Stimulated activated CD8-positive, alpha-beta memory T cell treated with anti-CD3 and anti-CD28 coated beads, Interleukin-12 subunit alpha, Interleukin-12 subunit beta, amount 100 ng/mL, for 24 hours (primary cell): ENCODE measurements at regions not wholly inside any gene's neighbourhood (a gene's known extent, or its start where the extent isn't known, plus 50 kb on each side); places are given as distances from the start of the nearest gene placed in this dataset.
"Not testable (repeated sequence)": the region's sequence is repeated elsewhere in the genome, so short reads cannot be mapped to it uniquely, and the experiment has no call there.

Source experiments
- DNase-seq: peaks from one replicate; pipeline ENCODE4 v3.0.0-alpha.2; 2020; ENCODE audit errors: extremely low read depth

DNA sequence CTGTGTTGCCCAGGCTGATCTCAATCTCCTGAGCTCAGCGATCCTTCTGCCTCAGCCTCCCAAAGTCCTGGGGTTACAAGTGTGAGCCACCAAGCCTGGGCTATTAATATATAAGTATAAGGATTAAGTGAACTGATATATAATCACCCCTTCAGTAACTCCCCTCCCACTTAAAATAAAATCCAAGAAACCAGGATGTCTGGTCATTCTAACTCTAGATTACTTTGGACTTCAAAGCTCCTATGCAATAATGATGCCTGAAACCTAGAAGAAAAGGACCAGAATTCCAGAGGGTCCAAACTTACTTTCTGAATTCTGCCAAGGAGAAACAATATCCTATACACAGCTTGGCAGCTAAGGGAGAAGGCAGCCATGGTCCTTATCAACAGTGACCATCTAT lies 206.8 kb upstream of the ZNF217 start:
- DNase-seq = no peak

DNA sequence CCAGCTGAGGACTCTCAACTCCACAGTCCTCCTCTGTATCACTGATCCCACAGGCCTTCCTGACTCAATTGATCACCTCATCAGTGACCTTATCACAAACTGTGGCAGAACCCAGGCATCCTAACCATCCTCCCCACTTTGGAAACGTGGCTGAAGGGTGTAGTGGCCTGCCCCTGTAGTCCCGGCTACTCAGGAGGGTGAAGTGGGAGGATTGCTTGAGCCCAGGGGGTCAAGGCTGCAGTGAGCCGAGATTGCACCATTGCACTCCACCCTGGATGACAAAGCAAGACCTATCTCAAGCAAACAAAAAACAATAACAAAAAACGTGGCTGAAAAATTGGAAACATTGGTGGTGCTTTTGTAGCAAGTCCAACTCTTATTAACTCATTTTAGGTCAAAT lies 203.4 kb upstream of the ZNF217 start:
- no peak for DNase-seq

DNA sequence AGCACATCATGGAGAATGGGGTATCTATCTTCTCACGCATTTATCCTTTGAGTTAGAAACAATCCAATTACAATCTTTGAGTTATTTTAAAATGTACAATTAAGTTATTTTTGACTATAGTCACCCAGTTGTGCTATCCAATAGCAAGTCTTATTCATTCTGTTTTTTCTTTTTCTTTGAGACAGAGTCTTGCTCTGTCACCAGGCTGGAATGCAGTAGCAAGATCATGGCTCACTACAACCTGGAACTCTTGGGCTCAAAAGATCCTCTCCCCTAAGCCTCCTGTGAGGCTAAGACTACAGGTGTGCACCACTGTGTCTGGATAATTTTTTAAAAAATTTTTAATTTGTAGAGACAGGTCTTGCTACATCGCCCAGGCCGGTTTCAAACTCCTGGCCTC lies 201.5 kb upstream of the ZNF217 start:
- no peak for DNase-seq

DNA sequence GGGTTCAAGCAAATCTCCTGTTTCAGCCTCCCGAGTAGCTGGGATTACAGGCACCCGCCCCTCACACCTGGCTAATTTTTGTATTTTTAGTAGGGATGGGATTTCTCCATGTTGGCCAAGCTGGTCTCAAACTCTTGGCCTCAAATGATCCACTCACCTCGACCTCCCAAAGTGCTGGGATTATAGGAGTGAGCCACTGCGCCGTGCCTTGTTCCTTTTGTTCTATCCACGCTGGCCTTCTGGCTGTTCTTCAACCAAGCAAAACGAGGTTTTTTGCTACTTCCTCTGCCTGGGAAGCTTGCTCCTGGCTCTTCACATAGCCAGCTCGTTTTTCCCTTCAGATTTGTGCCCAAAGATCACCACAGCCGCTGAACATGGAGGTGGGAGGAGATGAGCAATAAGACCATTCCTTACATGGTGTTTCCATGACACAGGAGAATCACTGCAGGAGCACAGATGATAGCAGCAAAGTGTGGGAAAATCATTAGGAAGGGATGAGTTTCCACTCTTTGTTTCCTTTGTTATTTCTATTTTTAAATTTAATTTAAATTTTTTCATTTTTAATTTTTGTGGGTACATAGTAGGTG lies 201.0 kb upstream of the ZNF217 start:
- DNase-seq = no peak

DNA sequence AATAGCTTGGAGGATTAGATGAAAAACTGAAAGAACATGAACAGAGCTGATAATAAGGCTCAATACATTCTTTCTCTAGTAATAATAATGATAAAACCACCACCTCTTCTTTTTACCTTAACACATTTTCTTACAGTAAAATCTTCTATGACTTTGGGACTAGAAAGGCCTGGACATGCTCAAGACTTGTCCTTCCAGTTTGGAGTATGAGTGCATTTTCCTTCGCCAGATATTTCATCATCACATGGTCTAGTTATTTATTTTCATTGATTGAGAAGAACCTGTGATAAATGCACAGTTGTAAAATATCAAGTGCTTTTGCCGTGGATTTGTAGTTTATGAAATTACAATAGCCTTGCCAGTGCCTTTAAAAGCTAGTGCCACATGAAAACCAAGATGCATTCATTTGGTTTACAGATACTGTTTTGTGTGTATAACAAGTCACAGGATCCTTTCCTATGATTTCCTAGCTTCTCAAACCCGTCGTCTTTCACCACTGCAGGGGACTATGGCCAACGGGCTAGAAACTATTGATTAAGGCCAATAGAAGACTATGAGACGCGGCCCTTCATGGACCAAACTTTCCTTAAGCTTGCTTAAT lies 200.2 kb upstream of the ZNF217 start:
- no peak for DNase-seq

DNA sequence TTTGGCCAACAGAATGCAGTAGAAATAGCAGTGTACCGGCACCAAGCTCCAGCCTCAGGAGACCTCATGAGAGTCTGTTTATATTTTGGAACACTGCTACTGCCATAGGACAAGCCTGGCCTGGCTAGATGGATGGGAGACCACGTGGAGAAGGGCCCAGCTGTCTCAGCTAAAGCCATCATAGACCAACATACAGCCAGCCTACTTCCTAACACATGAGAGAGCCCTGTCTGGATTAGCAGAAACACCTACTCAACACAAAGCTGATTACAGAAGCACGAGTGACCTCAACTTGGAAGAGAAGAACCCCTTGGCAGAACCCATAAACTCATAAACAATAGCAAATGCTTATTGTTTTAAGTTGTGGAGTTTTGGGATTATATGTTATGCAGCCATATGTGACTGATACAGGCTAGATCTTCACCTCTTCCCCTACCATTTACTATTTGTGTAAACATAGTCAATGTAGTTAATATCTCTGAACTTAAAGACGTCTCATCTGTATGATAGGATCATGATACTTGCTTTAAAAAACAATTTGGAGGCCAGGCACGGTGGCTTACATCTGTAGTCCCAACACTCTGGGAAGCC lies 199.4 kb upstream of the ZNF217 start:
- DNase-seq = no peak

DNA sequence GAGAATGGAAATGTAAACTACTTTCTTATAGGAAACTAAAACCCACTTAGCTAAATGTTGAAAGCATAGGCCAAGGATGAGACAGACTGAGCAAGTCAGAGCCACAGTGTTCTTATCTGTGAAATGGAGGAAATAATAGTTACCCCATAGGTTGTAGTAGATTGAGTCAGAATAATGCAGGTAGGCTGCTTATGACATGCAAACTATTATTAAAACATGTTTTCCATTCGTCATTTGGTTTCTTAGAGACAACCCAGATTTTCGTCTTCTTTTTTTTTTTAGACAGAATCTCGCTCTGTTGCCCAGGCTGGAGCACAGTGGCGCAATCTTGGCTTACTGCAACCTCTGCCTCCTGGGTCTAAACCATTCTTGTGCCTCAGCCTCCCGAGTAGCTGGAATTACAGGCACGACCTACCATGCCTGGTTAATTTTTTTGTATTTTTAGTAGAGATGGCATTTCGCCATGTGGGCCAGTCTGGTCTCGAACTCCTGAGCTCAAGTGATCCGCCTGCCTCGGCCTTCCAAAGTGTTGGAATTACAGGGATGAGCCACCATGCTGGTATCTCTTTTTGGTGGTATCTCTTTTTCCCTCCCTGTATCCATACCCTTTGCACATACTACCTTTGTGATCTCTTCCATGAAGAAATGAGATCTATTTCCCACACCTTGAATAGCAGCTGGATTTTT lies 196.5 kb upstream of the ZNF217 start:
- DNase-seq = no peak

DNA sequence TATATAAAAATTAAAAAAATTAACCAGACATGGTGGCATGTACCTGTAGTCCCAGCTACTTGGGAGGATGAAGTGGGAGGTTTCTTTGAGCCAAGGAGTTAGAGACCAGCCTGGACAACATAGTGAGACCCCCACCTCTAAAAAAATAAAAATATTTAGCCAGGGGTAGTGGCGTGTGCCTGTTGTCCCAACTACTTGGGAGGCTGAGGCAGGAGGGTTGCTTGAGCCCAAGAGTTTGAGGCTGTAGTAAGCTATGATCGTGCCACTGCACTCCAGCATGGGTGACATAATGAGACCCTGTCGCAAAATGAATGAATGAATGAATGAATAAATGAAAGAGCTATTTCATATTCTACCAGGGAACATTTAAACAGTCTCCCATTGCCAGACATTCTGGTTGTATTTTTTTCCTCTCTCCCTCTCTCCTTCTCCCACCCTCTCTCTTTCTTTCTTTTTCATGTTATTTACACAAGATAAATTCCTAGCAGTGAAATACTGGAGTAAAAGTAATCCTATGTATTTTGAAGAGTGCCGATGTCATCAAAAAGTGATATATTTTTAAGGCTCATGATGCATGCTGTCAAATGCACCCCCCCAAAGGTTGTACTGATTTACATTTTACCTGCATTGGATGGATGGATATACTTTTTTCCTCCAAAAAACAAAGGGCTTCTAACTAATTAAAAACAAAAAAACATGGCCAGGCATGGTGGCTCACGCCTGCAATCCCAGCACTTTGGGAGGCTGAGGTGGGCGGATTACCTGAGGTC lies 194.8 kb upstream of the ZNF217 start:
- DNase-seq = no peak

DNA sequence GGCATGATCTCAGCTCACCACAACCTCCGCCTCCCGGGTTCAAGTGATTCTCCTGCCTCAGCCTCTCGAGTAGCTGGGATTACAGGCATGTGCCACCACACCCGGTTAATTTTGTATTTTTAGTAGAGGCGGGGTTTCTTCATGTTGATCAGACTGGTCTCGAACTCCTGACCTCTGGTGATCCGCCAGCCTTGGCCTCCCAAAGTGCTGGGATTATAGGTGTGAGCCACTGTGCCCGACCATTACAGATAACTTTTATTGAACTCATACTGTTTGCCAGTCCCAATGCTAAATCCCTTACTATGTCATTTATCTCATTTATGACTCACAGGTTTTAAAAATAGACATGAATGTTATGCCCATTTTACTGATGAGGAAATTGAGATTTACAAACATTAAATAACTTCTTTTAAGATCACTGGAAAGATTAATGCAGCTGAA lies 193.9 kb upstream of the ZNF217 start:
- not testable (repeated sequence) for DNase-seq

DNA sequence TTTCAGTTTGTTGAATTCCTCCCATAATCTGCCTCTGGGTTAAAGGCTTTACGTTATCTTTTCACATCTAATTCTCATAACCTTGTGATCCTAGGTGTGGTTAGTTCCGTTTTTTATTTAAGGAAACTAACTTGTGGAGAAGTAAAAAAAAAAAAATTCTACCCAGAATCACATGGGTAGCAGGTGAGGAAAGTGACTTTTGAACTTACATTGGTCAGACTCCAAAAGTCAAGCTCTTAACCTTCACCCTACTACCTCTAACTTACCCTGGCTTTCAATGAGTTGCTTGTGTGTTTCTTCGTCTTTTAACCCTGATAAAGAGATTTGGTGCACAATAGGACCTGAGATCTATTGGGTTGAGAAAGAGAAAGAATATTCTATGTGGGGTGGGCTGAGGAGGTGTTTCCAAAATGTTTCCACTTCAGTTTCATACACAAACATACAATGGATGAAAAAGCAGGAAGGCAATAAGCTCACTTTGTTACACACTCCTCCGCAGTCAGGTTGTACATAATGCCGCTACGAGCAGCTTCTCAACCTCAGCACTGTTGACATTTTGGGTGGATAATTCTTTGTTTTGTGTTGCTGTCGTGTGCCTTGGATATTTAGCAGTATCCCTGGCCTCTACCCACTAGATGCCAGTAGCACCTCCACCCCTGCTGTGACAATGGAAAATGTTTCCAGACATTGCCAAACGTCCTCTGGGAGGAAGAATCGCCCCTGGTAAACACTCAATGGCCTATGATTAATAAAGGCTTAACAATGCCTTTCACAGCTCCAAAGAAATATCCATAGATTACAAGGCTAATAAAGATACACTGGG lies 193.0 kb upstream of the ZNF217 start:
- no peak for DNase-seq

DNA sequence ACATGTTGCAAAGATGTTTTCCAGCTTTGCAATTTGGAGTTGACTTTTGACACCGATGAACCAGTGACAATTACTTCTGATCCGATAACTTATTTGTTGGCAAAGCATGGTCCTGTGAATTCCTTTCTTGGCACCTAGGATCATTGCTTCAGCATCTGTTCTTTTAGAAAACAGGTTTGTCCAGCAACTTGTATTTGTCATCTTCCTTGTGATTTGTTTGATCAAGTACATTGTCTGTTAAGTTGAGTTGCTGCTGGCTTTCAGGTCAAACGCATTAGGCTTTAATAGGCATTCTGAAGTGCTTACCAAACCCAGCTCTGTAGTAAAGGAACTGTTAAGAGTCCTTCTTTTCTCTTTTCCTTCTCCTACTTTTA lies 192.4 kb upstream of the ZNF217 start:
- no peak for DNase-seq

DNA sequence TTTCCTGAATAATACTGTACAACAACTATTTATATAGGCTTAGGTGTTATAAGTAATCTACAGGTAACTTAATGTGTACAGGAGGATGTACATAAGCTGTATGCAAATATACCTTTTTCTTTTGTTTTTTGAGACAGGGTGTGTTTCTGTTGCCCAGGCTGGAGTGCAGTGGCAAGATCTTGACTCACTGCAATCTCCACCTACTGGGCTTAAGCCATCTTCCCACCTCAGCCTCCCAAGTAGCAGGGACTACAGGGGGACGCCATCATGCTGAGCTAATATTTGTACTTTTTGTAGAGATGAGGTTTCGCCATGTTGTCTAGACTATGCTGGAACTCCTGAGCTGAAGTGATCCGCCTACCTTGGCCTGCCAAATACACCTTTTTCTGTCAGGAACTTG lies 191.7 kb upstream of the ZNF217 start:
- no peak for DNase-seq

DNA sequence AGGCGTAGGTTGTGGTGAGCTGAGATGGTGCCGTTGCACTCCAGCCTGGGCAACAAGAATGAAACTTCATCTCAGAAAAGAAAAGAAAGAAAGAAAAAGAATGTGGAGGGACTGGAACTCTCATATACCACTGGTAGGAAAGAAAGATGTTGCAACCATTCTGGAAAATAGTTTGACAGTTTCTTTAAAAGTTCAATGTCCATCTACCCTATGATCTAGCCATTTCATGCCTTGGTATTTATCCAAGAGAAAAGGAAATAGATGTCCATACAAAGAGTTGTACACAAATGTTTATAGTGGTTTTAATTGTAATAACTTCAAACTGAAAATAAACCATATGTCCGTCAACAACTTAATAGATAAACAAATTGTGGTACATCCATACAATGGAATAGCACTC lies 190.1 kb upstream of the ZNF217 start:
- DNase-seq = no peak

DNA sequence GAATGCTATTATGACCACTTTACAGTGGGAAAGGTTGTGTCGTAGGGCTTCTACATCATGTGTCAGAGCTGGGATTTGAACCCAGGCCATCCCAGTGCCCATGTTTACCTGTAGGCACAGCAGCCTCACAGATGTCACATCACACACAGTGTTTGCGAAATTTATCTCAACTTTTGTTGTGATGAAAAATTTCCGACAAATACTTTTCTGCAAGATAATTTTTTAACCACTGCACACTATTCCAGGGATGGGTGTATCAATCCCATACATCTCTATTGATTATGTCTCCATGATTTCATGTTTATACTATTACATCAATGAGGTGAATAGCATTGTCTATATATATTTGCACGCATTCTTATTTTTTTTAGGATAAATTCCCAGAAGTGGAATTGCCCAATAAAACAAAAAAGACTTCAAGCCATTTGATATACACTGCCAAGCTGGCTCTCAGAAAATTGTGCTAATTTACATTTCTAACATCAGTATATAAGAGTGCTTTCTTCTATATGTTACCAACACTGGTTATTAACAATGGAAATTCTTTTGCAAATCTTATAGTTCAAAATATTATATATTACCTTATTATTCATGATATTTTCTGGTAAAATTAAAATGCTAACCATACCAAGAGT lies 189.1 kb upstream of the ZNF217 start:
- no peak for DNase-seq

DNA sequence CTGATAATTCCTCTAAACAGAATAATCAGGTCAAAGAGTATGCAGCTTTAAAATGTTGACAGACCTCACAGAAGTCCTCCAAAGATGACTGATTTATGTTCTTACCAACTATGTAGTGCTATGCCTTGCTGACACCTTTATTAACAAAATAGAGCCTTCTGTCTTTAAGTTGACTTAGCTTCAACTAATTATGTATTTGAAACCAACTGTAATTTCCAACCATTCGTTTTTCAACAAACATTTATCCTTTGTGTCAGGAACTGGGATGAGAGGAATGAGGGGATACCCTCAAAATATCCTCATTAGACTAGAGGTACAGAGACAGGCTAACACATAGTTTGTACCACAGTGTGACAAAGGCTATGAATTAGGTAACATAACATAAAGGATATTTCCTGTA lies 186.2 kb upstream of the ZNF217 start:
- DNase-seq = no peak

DNA sequence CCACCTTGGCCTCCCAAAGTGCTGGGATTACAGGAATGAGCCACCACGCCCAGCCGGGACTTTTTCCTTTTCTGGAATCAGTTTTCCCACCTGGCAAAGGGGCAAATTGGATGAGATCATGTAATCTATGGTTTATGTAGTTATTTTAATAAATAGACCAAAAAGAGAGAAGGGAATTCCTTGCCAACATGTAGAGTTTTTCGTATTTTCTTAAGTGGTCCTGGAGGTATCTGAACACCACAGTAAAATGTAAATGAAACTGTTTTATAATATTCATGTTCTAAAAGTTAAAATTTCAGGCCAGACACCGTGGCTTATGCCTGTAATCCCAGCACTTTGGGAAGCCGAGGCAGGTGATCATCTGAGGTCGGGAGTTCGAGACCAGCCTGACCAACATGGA lies 185.1 kb upstream of the ZNF217 start:
- DNase-seq = no peak

DNA sequence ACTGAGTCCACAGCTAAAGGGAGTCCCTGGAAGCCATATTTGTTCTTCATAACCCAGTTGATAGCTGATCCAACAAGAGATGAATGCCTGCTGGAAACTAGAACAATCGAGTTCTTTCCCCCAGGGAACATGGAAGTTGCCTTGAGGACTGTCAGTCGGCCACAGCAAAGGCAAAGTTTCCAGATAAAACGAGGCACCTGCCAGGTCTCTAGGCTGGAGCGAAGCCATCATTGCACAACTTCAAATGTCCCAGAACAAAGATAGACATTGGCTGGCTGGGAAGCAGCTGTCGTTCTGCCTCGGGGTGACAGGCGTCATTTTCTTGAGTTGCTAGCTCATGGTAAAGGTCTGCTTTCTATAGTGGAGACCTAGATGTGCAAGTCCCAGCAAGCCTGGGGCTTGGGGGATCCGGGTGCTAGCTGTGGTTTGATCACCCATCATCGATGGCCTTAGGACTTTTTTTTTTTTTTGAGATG lies 184.4 kb upstream of the ZNF217 start:
- DNase-seq = no peak

DNA sequence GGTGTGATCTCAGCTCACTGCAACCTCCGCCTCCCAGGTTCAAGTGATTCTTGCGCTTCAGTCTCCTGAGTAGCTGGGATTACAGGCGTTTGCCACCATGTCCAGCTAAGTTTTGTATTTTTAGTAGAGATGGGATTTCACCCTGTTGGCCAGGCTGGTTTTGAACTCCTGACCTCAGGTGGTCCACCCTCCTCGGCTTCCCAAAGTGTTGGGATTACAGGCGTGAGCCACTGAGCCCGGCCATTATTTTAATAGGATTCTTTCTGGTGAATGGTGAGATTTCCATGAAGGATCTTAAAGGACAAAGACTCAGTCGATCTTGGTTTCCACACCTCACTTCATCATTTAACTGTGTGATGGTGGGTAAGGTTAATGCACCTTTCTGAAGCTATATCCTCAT lies 183.8 kb upstream of the ZNF217 start:
- not testable (repeated sequence) for DNase-seq

DNA sequence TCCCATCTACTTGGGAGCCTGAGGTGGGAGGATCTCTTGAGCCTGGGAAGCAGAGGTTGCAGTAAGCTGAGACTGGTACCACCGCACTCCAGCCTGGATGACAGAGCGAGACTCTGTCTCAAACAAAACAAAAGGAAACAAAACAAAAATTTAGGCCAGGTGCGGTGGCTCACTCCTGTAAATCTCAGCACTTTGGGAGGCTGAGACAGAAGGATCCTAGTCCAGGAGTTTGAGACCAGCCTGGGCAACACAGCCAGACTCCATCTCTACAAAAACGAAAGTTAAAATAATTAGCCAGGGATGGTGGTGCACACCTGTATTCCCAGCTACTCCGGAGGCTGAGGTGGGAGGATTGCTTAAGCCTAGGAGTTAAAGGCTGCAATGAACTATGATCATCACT lies 183.2 kb upstream of the ZNF217 start:
- DNase-seq = no peak

DNA sequence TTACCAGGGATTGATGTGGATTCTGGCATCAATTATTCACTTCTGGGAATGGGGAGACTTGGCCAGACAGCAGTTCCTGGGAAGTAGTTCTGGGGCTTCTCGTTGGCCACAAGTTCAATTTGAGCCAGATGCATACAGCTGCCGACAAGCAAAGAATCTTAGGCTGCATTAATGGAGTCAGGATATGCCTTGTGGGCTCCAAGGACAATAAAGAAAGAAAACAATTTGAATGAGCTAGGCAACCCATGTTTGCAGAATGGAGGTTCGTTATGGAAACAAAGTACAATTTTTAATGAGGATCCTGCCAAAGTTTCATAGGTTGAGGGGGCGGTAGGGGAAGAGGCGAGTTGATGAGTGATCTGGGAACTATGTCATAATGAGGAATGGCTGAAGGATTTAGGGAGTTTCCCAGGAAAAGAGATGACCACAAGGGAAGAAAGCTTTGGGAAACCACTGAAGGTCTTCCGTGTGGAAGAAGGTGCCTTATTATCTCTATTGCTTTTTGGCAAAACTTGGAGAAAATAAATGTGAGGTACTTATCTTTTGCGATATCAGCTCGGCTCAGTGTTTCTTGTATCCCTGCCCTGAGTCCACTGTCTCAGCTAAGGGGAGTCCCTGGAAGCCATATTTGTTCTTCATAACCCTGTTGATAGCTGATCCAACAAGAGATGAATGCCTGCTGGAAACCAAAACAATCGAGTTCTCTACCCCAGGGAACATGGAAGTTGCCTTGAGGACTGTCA lies 181.0 kb upstream of the ZNF217 start:
- no peak for DNase-seq
